ELR (cell line): ENCODE measurements at regions not wholly inside any gene's neighbourhood (a gene's known extent, or its start where the extent isn't known, plus 50 kb on each side); places are given as distances from the start of the nearest gene placed in this dataset.

Experiments
- DNase-seq: peaks from one replicate; pipeline ENCODE4 v3.0.0-alpha.2; 2015; ENCODE audit warnings: low read depth

DNA sequence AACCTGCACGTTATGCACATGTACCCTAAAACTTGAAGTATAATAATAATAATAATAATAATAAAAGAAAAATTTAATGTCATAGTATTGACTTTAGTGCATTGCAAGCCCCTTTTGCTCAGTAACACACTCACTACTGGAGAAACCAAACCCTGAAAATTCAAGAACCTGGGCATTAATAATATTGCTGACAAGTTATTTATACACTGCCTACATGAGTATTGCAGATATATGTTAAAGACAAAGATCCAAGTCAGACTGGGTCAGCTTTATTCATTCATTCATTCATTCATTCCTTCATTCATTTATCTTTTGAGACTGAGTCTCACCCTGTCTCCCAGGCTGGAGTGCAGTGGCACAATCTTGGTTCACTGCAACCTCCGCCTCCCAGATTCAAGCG is 1711.2 kb downstream of the TP53TG3F start:
- no peak for DNase-seq

GRCh38 chr16:35171106-35171505 is 1711.7 kb downstream of the TP53TG3F start:
- DNase-seq: no peak

- DNase-seq: no peak
Observed at GRCh38 chr16:35173295-35173694, 1713.9 kb downstream of the TP53TG3F start.

- no peak for DNase-seq
Observed at GRCh38 chr16:35174016-35174415, 1714.6 kb downstream of the TP53TG3F start.

GRCh38 chr16:35176449-35176848 is 1717.0 kb downstream of the TP53TG3F start:
- no peak for DNase-seq

DNA sequence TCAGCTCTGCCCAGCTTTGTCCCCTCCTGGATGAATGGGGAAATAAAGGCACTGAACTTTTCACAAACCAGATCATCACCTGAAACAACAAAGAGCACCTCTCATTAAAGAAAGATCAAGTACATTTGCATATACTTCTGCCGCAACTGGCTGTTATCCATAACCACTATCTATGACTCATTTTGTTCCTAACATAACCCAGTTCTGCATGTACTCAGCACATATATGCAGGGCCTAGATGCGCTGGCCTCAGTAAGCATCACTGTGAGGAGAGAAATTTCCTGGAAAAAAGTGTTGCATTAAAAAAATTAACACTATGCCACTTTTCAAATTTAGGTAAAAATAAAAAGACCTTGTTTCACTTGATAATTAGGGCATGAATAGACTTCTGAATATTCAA is 1718.4 kb downstream of the TP53TG3F start:
- no peak for DNase-seq

GRCh38 chr16:35180970-35181369 is 1721.6 kb downstream of the TP53TG3F start:
- no peak for DNase-seq

- DNase-seq: no peak
Observed at GRCh38 chr16:35181422-35182030, 1722.1 kb downstream of the TP53TG3F start.

DNA sequence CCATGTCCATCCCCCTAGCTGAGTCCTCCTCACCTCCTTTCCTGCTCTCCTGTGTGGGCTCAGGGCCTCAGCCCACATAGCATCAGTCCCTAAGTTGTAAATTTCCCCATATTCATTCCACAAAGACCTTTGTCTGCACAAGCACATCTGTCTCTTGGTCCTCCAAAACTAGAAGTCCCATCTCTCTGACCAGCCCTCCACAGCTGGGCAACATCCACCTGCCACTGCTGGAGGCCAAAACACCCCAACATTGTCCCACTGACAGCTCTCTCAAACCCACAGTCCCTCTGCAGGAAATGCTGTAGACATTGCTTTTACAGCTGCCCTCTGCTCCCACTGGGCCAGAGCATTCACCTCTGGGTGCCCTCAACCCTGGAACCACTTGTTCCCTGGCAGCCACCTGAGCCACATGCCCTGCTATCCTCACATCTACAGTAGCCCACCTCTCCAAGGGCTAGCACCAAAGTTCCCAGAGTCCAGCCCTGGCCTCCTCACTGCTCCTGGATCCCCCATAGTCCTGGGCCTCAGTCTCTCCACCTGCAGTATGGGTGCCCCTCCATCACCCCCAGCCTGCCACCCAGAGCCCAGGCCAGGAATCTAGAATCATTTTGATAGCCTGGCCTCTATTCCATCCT is 1722.7 kb downstream of the TP53TG3F start:
- no peak for DNase-seq

DNA sequence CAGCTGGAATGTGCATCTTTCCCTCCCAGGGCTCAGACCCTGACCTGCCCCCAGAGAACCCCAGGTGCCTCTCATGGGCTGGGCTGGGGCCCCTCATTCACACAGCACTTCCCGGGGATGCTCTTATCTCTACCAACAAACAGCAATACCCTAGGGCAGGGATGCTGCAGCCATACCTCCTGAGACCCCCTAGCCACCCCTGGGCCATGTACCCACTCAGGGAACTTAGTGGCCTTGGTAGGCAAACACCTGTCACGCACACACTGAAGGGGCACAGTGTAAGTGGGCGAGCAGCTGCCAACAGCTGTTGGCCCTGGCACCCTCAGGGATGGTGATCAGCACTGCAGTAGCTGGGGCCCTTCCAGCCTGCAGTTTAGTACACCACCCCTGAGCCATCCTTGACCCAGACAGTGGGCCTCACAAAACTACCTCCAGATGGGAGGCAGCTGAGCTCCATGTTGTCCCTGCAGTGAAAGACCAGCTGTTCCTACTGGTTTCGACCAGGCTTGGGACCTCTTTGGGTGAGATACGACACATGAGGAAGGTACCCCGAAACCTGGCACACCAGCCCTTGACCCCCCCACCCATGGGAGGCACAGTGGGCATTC is 1723.6 kb downstream of the TP53TG3F start:
- no peak for DNase-seq

- no peak for DNase-seq
Observed at GRCh38 chr16:35184356-35184870, 1725.0 kb downstream of the TP53TG3F start.

- DNase-seq: no peak
Observed at GRCh38 chr16:35185366-35186044, 1726.1 kb downstream of the TP53TG3F start.

- no peak for DNase-seq
Observed at GRCh38 chr16:35186045-35186759, 1726.8 kb downstream of the TP53TG3F start.

DNA sequence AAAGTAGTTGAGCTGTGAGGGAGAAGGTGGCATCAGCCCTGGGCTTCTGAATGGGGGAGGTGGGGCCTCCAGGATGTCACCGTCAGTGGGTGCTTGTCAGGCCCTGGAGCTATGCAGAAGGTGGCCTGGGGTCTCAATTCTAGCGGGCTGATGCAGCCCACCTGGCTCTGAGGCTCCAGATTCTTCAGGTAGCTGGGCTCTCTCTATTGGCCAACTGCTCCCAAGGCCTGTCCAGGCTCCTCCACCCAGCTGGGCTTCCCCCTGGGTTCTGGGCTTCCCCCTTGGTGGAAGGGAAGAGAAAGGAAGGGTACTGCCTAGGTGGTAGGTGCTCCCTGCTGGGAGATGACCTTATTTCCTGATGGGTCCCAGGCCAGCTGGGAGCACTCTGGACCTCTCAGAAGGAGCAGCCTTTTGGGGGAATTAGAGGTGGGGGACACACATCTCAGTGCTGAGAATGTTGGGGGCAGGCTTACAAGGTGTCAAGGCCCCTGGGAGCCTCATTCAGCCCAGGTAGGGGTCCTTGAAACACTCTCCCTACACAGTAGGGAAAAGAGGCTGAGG is 1728.3 kb downstream of the TP53TG3F start:
- DNase-seq: no peak

DNA sequence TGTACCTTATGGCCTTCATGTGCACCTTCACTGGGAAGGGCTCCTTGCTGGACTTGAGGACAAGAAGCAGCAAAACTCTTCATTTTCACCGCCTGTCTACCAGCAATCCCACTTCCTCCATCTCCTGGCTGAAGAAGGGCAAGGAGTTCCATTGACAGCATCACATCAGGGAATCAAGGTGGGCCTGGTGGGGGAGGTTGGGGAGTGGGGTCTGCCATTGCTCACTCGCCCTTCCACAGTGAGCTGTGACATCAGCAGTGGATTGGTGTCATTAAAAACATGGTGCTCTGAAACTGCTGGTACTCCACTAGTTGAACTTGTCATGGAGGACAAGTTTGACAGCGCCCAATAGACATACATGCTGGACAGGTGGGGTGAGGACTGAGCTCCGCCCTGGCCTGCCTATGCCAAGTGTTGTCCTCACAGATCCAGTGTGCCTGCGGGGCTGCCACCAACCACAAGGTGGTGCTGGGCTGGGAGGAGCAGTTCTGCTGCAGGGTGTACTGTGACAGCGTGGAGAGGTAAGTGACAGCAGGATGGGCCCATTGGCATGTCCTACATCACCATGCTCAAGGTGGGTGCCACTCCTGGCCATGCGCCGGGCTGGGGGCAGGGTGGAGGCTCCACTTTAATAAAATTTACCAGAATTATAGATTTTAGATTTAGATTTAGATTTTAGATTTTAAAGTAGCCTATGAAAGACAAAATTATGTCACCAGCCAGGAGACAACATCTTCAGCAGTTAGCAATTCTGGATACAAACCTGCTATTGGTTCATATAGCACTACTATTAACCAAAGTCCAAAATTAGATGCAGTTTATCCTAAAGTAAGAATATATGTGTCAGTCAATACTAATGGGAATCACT is 1729.1 kb downstream of the TP53TG3F start:
- no peak for DNase-seq

GRCh38 chr16:35192993-35193392 is 1733.6 kb downstream of the TP53TG3F start:
- DNase-seq: no peak

GRCh38 chr16:35193956-35194355 is 1734.5 kb downstream of the TP53TG3F start:
- no peak for DNase-seq

DNA sequence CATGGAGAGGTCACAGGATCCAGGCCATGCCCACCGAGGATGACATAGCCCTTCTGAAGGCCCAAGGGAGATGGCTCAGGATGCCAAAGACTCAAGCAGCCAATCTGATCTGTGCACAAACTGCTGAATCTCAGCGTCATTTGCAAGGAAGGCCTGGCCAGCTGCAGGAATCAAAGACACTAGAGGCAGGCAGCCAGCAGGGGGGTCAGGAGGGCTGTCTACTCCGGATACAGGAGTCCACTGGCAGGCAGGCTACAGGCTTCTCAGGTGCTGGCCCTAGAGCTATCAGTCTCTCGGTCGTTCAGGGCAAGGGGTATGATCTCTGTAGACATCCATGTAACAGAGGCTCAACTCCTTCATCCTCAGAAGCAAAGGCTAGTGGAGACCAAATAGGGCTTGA is 1735.3 kb downstream of the TP53TG3F start:
- DNase-seq: no peak

DNA sequence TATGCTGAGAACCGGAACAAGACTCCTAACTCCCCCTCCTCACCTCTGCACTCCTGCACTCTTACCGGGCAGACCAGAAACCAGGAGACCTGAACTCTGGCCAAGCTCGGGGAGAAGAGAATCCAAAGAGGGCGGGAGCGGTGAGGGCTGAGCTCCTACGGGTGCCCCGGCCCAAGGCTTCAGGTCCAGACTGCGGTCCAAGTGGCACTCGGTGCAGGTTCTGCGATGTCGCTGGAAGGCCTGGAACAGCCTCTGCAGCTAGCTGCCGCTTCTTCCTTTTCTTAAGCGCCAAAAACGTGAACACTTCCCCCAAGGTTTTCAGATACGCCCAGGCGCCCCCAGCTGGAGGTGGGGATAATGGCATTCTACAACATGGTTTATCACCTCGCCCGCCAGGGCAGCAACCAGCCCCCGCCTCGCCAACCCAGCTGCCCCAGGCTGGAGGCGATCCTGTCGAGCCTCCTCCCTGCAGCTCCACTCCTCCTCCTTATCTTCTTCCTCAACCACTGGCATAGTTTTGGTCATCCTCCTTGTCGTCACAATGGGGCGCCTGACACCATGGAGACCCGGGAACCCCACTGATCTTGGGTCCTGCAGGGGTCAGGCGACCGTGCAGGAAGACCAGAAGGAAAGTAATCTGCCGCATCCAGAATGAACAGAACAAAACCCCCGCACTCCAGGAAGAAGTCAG is 1735.9 kb downstream of the TP53TG3F start:
- DNase-seq: no peak

DNA sequence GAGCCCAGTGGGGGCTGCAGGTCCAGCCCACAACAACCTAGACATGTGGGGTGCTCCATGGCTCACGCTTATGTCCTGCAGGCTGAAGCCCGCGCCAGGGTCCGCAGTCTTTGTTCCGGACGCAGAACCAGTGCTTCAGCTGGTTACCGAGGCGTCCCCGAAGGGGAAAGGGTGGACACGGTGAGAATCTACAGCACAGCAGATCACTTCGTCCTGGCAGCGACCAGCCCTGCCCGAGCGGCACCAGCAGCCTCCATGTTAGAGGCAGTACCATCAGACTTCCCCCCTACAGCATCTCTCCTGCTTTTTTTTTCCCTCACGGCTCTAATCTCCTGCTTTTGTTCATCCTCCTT is 1736.4 kb downstream of the TP53TG3F start:
- no peak for DNase-seq
